22Rv1 (cell line): ENCODE measurements at regions not wholly inside any gene's neighbourhood (a gene's known extent, or its start where the extent isn't known, plus 50 kb on each side); places are given as distances from the start of the nearest gene placed in this dataset.

Experiments
- ZFX ChIP-seq: fragments of 450-650 bp; IDR thresholded peaks from 2 replicates; pipeline ENCODE4 v1.6.1; 2017; ENCODE audit warnings: antibody characterized with exemption, borderline replicate concordance
- TF ChIP-seq, protein P1 (sequence below): fragments of 450-650 bp; IDR thresholded peaks from 2 replicates; pipeline ENCODE4 v1.5.1; 2017; ENCODE audit warnings: mild to moderate bottlenecking

DNA sequence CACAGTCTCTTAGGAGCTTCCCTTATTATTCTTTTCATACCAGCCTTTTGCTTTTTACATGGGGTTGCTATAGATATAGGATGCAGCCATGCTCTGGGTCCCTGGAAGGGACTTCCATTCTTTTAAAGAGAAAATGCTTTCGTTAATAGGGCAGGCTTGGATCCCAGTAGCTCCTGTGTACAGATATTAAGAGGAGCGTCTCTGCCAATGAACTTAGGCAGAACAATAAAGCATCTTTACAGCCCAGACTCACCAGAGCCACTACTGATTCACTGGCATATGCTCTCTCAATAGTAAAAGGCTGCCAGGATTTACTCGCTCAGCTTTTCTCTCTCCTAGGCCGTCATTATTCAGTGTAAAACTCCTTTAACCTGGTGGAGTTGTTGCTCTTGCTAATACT, 1385.4 kb upstream of the PIK3C3 start:
- TF ChIP-seq, protein P1, sequence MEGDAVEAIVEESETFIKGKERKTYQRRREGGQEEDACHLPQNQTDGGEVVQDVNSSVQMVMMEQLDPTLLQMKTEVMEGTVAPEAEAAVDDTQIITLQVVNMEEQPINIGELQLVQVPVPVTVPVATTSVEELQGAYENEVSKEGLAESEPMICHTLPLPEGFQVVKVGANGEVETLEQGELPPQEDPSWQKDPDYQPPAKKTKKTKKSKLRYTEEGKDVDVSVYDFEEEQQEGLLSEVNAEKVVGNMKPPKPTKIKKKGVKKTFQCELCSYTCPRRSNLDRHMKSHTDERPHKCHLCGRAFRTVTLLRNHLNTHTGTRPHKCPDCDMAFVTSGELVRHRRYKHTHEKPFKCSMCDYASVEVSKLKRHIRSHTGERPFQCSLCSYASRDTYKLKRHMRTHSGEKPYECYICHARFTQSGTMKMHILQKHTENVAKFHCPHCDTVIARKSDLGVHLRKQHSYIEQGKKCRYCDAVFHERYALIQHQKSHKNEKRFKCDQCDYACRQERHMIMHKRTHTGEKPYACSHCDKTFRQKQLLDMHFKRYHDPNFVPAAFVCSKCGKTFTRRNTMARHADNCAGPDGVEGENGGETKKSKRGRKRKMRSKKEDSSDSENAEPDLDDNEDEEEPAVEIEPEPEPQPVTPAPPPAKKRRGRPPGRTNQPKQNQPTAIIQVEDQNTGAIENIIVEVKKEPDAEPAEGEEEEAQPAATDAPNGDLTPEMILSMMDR: no peak
- TF ChIP-seq ZFX: no peak
